ENCODE measurements at regions not wholly inside any gene's neighbourhood (a gene's known extent, or its start where the extent isn't known, plus 50 kb on each side); places are given as distances from the start of the nearest gene placed in this dataset.

DNA sequence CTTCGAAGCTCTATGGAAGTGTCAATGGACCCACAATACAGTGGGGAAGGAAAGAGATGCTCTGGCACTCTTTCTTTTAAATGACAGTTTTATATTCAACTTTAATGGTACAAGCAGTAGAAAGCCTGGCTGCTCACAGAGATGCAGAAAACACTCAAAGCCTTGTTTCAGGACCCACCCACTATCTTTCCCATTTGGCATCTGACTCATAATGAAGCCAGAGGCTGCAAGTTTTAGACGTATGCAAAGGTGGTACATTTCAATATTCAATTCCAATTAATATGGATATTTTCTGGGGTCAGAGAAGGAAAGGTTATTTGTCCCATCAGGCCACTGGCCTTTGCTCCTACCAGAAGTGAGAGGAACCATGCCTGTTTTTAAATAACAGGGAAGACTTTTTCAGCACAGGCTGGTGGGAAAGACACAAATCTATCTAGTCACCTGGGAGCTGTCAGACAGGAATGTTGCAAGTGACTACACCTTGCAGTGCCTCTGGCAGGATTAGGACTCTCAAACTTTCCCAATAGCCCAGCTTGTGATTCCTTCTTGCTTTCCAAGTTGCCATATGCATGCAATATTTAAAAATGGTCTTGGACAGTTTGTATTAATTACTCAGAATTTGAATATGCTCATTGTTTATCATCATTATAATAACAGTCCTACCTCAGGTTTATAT lies 70.0 kb upstream of the RAB40AL start:
- DNase-seq, result no peak
- Histone ChIP-seq H3K9me3 (no peaks in the 10 kb centered on the region), H3K4me1 (no peaks in the 10 kb centered on the region), H3K27ac (no peak overlapping the region), H3K36me3 (peaks cover 0 to 22% (median 0%) of the 10 kb centered on the region in 9 donors), H3K4me3 (no peak overlapping the region), H3K27me3 (no peaks in the 10 kb centered on the region)
- ATAC-seq, result no peak
- WGBS, 2 donors, result 86 to 91% methylated on average over 2 of the region's 2 CpGs
- intact Hi-C loops (cut with DNase I), result loop anchor here in 2 of 10 donors (10.0 kb wide), 2 partner anchors 352 to 372 kb away; partner anchors contain the start of gene TMSB15A (in 1 of the 2)
- TF ChIP-seq, protein P1, sequence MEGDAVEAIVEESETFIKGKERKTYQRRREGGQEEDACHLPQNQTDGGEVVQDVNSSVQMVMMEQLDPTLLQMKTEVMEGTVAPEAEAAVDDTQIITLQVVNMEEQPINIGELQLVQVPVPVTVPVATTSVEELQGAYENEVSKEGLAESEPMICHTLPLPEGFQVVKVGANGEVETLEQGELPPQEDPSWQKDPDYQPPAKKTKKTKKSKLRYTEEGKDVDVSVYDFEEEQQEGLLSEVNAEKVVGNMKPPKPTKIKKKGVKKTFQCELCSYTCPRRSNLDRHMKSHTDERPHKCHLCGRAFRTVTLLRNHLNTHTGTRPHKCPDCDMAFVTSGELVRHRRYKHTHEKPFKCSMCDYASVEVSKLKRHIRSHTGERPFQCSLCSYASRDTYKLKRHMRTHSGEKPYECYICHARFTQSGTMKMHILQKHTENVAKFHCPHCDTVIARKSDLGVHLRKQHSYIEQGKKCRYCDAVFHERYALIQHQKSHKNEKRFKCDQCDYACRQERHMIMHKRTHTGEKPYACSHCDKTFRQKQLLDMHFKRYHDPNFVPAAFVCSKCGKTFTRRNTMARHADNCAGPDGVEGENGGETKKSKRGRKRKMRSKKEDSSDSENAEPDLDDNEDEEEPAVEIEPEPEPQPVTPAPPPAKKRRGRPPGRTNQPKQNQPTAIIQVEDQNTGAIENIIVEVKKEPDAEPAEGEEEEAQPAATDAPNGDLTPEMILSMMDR (IDR thresholded peaks at IDR 0.05), result no peak

DNA sequence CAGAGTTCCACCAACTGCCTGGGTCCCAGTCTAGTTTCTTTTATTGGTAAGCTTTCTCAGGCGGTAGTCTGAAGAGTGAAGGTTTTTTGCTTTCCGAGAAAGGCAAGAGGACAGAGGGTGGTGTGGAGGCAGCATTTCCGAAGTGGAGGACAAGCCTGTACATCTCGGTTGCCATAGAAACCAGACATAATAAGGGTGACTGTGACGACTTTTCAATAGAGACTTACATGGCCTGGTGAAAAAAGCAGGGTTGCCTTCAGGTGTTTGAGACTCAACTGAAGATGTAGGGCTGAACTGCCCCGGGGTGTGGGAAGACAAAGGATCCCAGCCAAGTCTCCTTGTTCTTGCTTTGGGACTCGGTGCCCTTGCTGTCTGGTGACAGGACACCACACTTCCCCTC lies 53.6 kb upstream of the RAB40AL start:
- intact Hi-C loops (cut with DNase I), result no loop called here

More for the DNA sequence above, 53.6 kb upstream of the RAB40AL start:
- Histone ChIP-seq H3K9me3 (no peaks in the 10 kb centered on the region), H3K27ac (no peak overlapping the region), H3K4me3 (no peak overlapping the region), H3K27me3 (peaks cover 0 to 11% (median 0%) of the 10 kb centered on the region in 7 donors), H3K4me1 (no peaks in the 10 kb centered on the region), H3K36me3 (peaks cover 0 to 18% (median 0%) of the 10 kb centered on the region in 9 donors)
- WGBS, 2 donors, result 82 to 86% methylated on average over 7 of the region's 7 CpGs
- TF ChIP-seq, protein P1 (IDR thresholded peaks at IDR 0.05), result no peak
- DNase-seq (no peak), ATAC-seq (no peak)

Measured in heart right ventricle (tissue), 16 donors.